ENCODE measurements at regions not wholly inside any gene's neighbourhood (a gene's known extent, or its start where the extent isn't known, plus 50 kb on each side); places are given as distances from the start of the nearest gene placed in this dataset.

DNA sequence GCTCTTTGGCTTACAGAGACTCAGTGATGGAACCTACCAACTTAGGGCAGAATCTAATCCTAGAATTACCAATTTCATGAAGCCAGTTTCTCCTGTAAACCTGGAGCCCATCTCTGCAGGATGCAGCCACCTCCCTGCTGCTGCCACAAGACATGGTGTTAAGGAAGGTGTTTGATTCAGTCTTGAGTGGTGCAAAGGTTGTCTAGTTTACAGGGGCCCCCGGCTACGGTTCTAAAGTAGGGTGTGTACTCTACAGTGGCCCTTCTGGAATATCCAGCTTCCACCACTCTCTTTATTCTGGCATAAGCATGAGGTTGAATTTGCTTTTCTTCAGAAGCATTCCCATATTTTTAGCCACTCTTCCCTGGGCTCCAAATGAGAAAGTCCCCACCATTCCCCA lies 154.1 kb upstream of the GRIP1 start:
- intact Hi-C loops (cut with DNase I): no loop called here
- DNase-seq: no peak

- intact Hi-C loops (cut with DNase I): no loop called here
- DNase-seq: no peak
Observed at GRCh38 chr12:66836623-66837310, 157.9 kb upstream of the GRIP1 start.

GRCh38 chr12:66837311-66837627 lies 158.4 kb upstream of the GRIP1 start:
- intact Hi-C loops (cut with DNase I): no loop called here
- no peak for DNase-seq

- intact Hi-C loops (cut with DNase I): no loop called here
- no peak for DNase-seq
Observed at GRCh38 chr12:66838366-66838765, 159.5 kb upstream of the GRIP1 start.

GRCh38 chr12:66848967-66849366 lies 170.1 kb upstream of the GRIP1 start:
- no peak for DNase-seq
- intact Hi-C loops (cut with DNase I): no loop called here

- DNase-seq: no peak
- intact Hi-C loops (cut with DNase I): no loop called here
Observed at GRCh38 chr12:66851134-66851533, 172.3 kb upstream of the GRIP1 start.

DNA sequence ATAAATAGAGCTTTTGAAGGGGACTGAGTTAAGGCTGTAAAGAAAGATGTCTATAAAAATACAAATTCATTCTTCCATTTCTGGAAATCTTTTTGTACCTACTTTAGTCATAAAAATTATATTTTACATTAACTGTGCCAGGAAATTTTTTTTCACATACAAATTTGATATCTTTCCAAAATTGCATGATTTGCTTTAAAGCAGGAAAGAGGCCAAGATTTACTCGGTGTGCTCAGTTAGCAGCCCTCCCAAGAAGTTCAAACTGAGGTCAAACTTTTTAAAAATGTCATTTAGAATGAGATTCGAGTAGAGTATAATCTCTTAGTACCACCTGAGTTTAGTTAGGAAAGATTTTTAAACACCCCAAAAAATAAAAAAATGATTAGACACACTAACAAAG lies 173.2 kb upstream of the GRIP1 start:
- DNase-seq: no peak
- intact Hi-C loops (cut with DNase I): no loop called here

- intact Hi-C loops (cut with DNase I): no loop called here
- no peak for DNase-seq
Observed at GRCh38 chr12:66852765-66853164, 173.9 kb upstream of the GRIP1 start.

- DNase-seq: no peak
- intact Hi-C loops (cut with DNase I): loop anchor here (10.0 kb wide), 1 partner anchor 185 kb away; the partner anchor contains the start of gene GRIP1
Observed at GRCh38 chr12:66859751-66860440, 181.0 kb upstream of the GRIP1 start.

DNA sequence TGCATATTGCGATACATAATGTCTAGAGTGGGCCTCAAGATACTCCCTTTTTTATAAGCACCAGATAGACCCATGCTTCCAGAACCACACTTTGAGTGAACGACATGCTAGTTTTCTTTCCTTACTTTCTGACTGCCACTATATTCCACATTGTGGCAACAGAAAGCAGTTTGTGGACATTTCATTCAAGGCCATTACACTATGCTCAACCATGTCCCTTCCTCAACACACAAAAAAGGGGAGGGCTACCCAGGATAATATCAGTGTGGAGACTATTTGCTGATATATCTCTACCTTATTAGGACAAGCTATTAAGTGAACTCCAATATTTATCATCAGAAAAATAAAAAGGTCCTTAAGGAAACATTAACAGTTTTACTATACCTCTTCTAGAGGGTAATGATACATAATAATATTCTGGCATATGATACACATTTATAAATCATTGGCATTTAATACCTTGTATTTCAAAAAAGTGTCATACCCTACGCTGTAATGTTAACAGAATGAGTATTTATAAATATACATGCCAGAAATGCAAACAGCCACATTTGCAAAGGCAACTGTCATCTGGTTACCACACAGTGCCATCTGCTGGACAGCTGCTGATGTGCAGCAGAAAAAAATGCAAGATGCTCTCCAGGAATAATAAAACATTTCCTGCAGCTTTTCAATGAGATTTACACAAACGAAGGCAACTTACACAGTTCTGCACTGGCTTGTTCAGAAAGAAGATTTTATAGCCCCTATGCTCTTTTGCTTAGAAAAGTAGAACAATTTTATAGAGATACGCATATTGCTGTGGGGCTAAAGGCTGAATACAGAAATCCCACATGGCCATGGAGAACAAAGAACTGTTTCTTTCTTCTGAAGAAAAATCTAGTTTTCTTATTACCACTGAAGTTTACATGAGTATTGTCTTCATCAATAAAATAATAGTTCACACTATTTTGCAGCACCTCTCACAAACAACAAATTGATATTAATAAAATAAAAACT lies 182.2 kb upstream of the GRIP1 start:
- DNase-seq: peak; percentile 19 to 87 (median 66)
- intact Hi-C loops (cut with DNase I): loop anchor here (10.0 kb wide), 1 partner anchor 186 kb away; the partner anchor contains the start of gene GRIP1

DNA sequence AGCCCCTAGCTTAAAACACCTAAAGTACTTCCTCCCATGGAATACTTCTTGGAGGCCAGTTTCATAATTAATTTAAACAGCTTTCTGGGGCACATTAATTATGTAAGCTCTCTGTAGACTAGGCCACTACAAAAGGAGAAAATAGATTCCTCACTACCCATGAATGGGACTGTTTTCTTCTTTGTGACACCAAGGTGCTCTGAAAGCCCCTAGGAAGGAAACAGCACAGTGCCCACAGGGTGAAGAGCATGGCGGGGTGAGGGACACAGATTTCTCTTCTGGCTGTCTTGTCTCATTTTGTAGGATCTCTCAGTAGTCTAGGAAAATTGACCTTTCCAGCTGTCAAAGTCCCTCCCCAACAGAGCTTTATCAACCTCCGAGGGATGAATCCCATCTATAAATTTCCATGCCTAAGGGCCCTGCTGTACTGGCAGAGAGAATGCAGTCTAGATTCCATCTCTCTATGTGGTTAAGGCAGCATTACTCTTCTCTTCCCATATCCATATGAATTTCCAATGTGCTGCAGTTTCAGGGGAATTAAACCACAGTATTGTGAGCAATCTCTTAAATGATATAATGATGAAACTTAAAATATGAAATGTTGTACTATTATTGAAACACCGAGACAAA lies 183.6 kb upstream of the GRIP1 start:
- intact Hi-C loops (cut with DNase I): loop anchor here (10.0 kb wide), 1 partner anchor 188 kb away; the partner anchor contains the start of gene GRIP1
- DNase-seq: no peak

GRCh38 chr12:66863276-66863675 lies 184.4 kb upstream of the GRIP1 start:
- no peak for DNase-seq
- intact Hi-C loops (cut with DNase I): loop anchor here (10.0 kb wide), 1 partner anchor 188 kb away; the partner anchor contains the start of gene GRIP1

GRCh38 chr12:66877925-66878324 lies 199.0 kb upstream of the GRIP1 start:
- no peak for DNase-seq
- intact Hi-C loops (cut with DNase I): no loop called here

DNA sequence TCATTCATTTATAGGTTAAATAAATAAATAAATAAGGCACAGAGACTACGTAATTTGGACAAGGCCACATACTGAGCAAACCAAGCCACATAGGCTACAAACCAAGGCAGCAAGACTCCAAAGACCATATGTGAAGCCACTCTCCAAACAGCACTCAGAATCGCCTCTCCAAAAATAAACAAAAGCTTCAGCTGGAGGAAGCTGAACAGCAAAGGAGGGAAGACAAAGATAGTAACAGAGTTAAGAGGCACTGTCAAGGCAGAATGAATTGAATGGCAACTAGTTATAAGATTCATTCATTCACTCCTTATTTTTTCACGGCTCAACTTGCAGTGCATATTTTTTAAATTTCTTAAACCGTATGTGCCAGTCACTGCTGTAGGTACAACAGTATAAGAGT lies 200.5 kb upstream of the GRIP1 start:
- no peak for DNase-seq
- intact Hi-C loops (cut with DNase I): no loop called here

DNA sequence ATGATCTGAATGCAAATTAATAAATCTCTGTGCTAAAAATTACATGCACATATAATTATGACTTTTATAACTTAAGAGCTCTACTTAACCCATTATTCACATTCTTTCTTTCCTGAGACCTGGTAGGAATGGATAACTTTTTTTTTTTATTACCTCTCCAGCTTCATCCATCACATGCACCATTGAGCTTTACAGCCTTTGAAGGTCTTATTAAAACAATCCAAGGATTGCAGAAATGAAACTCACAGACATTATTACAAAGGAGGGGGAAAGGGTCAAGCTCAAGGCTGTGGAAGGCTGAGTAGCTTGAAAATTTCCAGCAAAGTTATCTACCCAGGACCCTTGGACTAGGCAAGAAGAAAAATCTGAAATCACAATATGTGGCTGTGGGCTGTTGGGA lies 202.5 kb upstream of the GRIP1 start:
- intact Hi-C loops (cut with DNase I): no loop called here
- DNase-seq: no peak

GRCh38 chr12:66884091-66884490 lies 205.2 kb upstream of the GRIP1 start:
- intact Hi-C loops (cut with DNase I): no loop called here
- DNase-seq: no peak

GRCh38 chr12:66885115-66885875 lies 206.4 kb upstream of the GRIP1 start:
- DNase-seq: no peak
- intact Hi-C loops (cut with DNase I): no loop called here

- peak in 12 of 42 donors; percentile 6 to 29 (median 20) for DNase-seq
Observed at GRCh38 chr12:66896797-66897196, 217.9 kb upstream of the GRIP1 start.

More at GRCh38 chr12:66896797-66897196, 217.9 kb upstream of the GRIP1 start:
- intact Hi-C loops (cut with DNase I): no loop called here

Data from head of caudate nucleus (tissue), 42 donors.